ENCODE measurements at regions not wholly inside any gene's neighbourhood (a gene's known extent, or its start where the extent isn't known, plus 50 kb on each side); places are given as distances from the start of the nearest gene placed in this dataset.

DNA sequence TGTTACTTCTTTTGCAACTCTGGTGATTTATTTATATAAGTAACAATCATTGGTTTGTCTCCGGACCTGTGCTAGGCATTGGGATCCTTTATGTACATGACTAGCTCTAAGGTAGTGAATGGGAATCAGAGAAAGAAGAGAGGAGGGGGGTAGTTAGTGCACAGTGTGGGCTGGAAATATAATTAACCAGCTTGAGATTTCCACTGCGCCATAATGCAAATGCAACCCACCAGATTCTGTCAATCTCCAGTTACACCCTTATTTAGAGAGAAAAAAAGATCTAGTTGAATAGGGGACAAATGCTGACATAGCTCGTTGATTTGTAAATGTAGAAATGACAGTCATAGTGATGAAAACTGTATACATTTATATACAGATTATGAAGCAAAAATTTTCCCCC is 342.2 kb upstream of the SLC30A5 start:
- Histone ChIP-seq H3F3A (replicated peaks; ENCODE audit: insufficient read depth) (no peaks in the 10 kb centered on the region), H3K4me3 (ENCODE audit: low read depth in 2 of 2, low read length in 1 of 2) (no peak overlapping the region), H3K9ac (no peak overlapping the region), H3K4me2 (no peak overlapping the region), H2AFZ (ENCODE audit: low read depth) (no peak overlapping the region), H3K9me2 (no peaks in the 10 kb centered on the region), H4K20me1 (ENCODE audit: insufficient read depth) (no peaks in the 10 kb centered on the region), H3K36me3 (replicated peaks in 1 of 2; ENCODE audit: control insufficient read depth in 1 of 2, insufficient read depth in 2 of 2, low read length in 1 of 2) (no peaks in the 10 kb centered on the region), H3K27ac (ENCODE audit: low read depth in 2 of 2, low read length in 1 of 2) (no peak overlapping the region), H3K9me3 (no peaks in the 10 kb centered on the region), H3K79me2 (ENCODE audit: insufficient read depth) (no peaks in the 10 kb centered on the region), H3K4me1 (ENCODE audit: control insufficient read depth in 1 of 2, insufficient read depth in 2 of 2, low read depth in 1 of 2, low read length in 1 of 2) (peaks cover 0 to 8% of the 10 kb centered on the region in 2 experiments; a peak in 2 of 4 replicates), H3K27me3 (ENCODE audit: insufficient read depth) (no peaks in the 10 kb centered on the region)
- ChIA-PET POLR2A (no interaction called here), CTCF (no interaction called here)
- TF ChIP-seq SMC3 (IDR thresholded peaks at IDR 0.05; ENCODE audit: low read depth, low read length) = no peak
- no peak for TF ChIP-seq FOSL2 (IDR thresholded peaks at IDR 0.05; ENCODE audit: borderline replicate concordance, low read depth)
- no peak for TF ChIP-seq TCF12 (IDR thresholded peaks at IDR 0.05)
- no peak for TF ChIP-seq TEAD4 (IDR thresholded peaks at IDR 0.05; ENCODE audit: borderline replicate concordance, insufficient read depth)
- no peak for TF ChIP-seq NRF1 (IDR thresholded peaks at IDR 0.05; ENCODE audit: low read depth, low read length)
- TF ChIP-seq, protein P1, sequence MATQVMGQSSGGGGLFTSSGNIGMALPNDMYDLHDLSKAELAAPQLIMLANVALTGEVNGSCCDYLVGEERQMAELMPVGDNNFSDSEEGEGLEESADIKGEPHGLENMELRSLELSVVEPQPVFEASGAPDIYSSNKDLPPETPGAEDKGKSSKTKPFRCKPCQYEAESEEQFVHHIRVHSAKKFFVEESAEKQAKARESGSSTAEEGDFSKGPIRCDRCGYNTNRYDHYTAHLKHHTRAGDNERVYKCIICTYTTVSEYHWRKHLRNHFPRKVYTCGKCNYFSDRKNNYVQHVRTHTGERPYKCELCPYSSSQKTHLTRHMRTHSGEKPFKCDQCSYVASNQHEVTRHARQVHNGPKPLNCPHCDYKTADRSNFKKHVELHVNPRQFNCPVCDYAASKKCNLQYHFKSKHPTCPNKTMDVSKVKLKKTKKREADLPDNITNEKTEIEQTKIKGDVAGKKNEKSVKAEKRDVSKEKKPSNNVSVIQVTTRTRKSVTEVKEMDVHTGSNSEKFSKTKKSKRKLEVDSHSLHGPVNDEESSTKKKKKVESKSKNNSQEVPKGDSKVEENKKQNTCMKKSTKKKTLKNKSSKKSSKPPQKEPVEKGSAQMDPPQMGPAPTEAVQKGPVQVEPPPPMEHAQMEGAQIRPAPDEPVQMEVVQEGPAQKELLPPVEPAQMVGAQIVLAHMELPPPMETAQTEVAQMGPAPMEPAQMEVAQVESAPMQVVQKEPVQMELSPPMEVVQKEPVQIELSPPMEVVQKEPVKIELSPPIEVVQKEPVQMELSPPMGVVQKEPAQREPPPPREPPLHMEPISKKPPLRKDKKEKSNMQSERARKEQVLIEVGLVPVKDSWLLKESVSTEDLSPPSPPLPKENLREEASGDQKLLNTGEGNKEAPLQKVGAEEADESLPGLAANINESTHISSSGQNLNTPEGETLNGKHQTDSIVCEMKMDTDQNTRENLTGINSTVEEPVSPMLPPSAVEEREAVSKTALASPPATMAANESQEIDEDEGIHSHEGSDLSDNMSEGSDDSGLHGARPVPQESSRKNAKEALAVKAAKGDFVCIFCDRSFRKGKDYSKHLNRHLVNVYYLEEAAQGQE (IDR thresholded peaks at IDR 0.05; ENCODE audit: low read depth, low read length) = no peak
- TF ChIP-seq, protein P2, sequence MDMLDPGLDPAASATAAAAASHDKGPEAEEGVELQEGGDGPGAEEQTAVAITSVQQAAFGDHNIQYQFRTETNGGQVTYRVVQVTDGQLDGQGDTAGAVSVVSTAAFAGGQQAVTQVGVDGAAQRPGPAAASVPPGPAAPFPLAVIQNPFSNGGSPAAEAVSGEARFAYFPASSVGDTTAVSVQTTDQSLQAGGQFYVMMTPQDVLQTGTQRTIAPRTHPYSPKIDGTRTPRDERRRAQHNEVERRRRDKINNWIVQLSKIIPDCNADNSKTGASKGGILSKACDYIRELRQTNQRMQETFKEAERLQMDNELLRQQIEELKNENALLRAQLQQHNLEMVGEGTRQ (IDR thresholded peaks at IDR 0.05; ENCODE audit: borderline replicate concordance, low read depth, low read length) = no peak
- no peak for TF ChIP-seq RFX5 (IDR thresholded peaks at IDR 0.05; ENCODE audit: low read length)
- TF ChIP-seq POLR2AphosphoS5 (IDR thresholded peaks at IDR 0.05; ENCODE audit: low read depth, low read length) = no peak
- no peak for TF ChIP-seq RCOR1 (IDR thresholded peaks at IDR 0.05; ENCODE audit: low read length)
- no peak for TF ChIP-seq MXI1 (IDR thresholded peaks at IDR 0.05; ENCODE audit: low read depth, low read length)
- TF ChIP-seq, protein P3, sequence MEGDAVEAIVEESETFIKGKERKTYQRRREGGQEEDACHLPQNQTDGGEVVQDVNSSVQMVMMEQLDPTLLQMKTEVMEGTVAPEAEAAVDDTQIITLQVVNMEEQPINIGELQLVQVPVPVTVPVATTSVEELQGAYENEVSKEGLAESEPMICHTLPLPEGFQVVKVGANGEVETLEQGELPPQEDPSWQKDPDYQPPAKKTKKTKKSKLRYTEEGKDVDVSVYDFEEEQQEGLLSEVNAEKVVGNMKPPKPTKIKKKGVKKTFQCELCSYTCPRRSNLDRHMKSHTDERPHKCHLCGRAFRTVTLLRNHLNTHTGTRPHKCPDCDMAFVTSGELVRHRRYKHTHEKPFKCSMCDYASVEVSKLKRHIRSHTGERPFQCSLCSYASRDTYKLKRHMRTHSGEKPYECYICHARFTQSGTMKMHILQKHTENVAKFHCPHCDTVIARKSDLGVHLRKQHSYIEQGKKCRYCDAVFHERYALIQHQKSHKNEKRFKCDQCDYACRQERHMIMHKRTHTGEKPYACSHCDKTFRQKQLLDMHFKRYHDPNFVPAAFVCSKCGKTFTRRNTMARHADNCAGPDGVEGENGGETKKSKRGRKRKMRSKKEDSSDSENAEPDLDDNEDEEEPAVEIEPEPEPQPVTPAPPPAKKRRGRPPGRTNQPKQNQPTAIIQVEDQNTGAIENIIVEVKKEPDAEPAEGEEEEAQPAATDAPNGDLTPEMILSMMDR (IDR thresholded peaks at IDR 0.05) = no peak
- TF ChIP-seq, protein P4, sequence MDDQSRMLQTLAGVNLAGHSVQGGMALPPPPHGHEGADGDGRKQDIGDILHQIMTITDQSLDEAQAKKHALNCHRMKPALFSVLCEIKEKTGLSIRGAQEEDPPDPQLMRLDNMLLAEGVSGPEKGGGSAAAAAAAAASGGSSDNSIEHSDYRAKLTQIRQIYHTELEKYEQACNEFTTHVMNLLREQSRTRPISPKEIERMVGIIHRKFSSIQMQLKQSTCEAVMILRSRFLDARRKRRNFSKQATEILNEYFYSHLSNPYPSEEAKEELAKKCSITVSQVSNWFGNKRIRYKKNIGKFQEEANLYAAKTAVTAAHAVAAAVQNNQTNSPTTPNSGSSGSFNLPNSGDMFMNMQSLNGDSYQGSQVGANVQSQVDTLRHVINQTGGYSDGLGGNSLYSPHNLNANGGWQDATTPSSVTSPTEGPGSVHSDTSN (IDR thresholded peaks at IDR 0.05) = no peak
- 62% methylated on average over 3 of the region's 3 CpGs for WGBS (ENCODE audit: low lambda C conversion rate)
- no peak for DNase-seq
